Sciatic nerve (tissue), 2 donors: ENCODE measurements at regions not wholly inside any gene's neighbourhood (a gene's known extent, or its start where the extent isn't known, plus 50 kb on each side); places are given as distances from the start of the nearest gene placed in this dataset.
"Not testable (repeated sequence)": the region's sequence is repeated elsewhere in the genome, so short reads cannot be mapped to it uniquely, and the experiment has no call there.

Source experiments
- ATAC-seq: fragments of 200-7000 bp; cut with Tn5 transposase; one replicate; pipeline ENCODE4 v1.9.1; 2020; ENCODE audit warnings: mild to moderate bottlenecking, moderate library complexity
- DNase-seq: peaks from one replicate; pipeline ENCODE4 v3.0.0-alpha.2; 2020; ENCODE audit warnings: low spot score
- intact Hi-C: fragments of 100-400 bp; cut with DNase I; formaldehyde crosslinking; loops from one replicate; pipeline ENCODE4 v1.14.2; 2022
- donor health status: DM: no; HTN: no; CAD: no.
- donor health status: DM: no; HTN: no; CAD: no.

GRCh38 chr4:159764343-159764952 is 661.6 kb downstream of the RAPGEF2 start:
- intact Hi-C loops = no loop called here

DNA sequence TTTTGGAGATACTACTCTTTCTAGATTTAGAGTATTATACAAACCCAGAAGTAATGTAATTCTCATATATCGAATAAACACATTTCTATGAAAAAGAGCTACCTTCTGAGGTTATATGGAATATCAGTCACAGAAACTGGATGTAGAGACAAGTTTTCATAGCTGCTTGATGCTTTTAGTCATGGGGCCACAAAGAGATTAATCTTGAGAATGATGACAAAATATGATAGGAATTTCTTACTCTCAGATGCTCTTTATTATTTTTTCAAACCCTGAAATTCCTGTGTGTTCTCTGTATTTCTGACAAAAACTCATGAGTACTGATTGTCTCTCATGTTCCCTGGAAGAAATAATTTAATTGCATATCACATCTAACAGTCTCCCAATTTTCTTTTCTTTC is 662.5 kb downstream of the RAPGEF2 start:
- DNase-seq (no peak), ATAC-seq (no peak)
- intact Hi-C loops = no loop called here

More at GRCh38 chr4:159764343-159764952, 661.6 kb downstream of the RAPGEF2 start:
- DNase-seq (no peak), ATAC-seq (peak; percentile 73)

GRCh38 chr4:159766241-159766640 is 663.4 kb downstream of the RAPGEF2 start:
- ATAC-seq = no peak
- intact Hi-C loops = no loop called here
- no peak for DNase-seq

DNA sequence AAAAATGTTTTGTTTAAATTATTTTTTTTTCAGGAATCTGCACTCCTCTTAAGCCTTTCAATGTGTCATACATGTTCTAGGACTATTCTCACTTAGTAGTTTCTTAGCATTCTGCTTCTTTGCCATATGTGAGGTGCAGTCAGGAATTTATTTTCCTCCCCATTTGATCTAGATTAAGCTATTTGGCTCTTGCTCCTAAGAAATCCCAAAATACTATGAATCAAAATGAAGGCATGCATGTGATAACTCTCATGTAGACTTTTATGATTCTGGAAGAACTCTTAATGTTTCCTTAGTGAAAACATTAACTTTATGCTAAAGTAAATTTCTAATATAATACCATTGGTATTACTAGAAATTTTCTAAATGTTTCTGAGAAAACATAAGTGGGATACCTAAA is 664.5 kb downstream of the RAPGEF2 start:
- intact Hi-C loops = no loop called here
- no peak for DNase-seq

GRCh38 chr4:159768016-159768415 is 665.1 kb downstream of the RAPGEF2 start:
- DNase-seq = no peak
- intact Hi-C loops = no loop called here
- ATAC-seq = no peak

More for the DNA sequence above, 664.5 kb downstream of the RAPGEF2 start:
- no peak for ATAC-seq

- DNase-seq (no peak), ATAC-seq (no peak)
- intact Hi-C loops = no loop called here
Observed at GRCh38 chr4:159770401-159770800, 667.5 kb downstream of the RAPGEF2 start.

DNA sequence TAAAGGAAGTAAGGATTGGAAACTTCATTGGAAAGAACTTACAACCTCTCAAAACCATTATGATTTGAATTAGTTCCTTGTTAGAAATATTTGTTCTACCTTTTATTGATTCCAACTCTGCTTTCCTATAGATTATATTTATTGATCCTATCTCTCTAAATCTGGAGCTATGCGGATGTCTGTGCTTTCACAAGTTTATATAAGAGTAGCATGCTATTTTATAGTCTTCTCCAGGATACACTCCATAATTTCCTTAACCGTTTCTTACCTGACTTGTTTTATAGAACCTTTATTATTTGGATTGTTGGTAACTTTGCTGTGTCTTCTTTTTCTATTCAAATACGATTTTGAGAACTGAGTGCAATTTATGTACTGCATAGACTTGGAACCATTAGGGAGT is 668.1 kb downstream of the RAPGEF2 start:
- intact Hi-C loops = no loop called here
- no peak for DNase-seq
- ATAC-seq = no peak

- intact Hi-C loops = no loop called here
- no peak for ATAC-seq
- DNase-seq = no peak
Observed at GRCh38 chr4:159776961-159777360, 674.1 kb downstream of the RAPGEF2 start.

DNA sequence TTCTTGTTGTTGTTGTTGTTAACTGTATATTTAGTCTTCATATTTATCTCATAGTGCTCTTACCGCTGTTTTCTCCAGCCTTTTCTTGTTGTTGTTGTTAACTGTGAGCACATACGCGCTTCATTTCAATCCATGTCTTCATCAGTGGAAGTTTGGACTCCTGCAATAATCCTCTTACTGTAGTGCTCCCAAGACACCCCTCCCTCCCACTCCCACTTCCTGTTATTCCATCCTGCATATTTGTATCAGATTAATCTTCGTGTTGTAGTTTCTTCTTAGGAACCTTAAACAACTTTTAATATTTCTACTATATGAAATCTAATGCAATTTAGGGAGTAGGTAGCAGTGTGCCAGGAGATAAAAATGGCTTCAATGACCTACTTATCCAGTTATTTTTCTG is 674.8 kb downstream of the RAPGEF2 start:
- no peak for DNase-seq
- ATAC-seq = no peak
- intact Hi-C loops = no loop called here

- intact Hi-C loops = no loop called here
- ATAC-seq (no peak), DNase-seq (no peak)
Observed at GRCh38 chr4:159778298-159778697, 675.4 kb downstream of the RAPGEF2 start.

DNA sequence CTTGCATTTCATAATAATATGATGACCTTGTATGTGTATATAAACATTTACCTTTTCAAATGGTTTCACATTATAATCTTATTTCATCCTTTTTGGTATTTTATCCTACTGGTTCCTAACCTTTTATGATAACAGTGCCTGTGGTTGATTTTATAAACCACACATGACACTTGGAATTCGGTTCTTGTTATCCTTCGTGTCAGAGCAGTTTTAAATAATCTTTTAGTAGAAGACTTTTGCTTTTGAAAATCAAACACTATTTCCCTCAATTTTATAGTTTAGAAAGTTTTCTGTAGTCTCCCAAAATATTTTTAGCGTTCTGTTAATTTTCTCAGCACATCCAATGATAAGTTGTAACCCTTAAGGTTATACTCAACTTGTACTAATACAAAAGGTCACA is 676.8 kb downstream of the RAPGEF2 start:
- ATAC-seq (no peak), DNase-seq (no peak)
- intact Hi-C loops = no loop called here

DNA sequence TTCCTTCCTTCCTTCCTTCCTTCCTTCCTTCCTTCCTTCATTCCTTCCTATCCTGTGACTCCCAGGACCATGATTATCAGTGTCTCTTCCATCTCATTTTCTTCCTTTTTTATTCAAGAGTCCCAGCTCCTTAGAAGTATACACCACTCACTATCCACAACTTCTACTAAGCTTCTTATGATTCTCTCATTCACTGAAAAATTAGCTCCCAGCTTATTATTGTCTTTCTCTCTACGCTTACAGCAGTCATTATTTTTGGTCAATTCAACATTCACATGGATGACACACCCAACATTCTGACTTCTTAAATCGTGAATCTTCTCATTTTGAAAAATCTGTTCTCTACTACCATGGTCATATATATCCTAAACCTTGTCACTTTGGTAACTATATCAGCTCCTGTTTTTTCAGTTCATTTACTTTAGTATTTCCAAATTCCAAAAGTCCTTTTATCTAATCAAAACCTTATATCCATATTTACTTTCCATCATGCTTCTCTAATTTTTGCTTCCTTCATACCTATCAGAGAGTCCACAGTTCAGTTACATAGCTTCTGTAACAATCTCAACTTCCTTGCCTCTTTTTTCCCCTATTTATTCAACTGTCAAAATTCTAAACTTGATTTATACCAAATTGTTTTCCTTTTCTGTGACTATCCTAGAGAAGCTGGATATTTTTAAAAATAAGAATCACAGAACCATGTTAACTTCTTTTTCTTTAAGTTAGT is 677.5 kb downstream of the RAPGEF2 start:
- no peak for ATAC-seq
- intact Hi-C loops = no loop called here

GRCh38 chr4:159787901-159788300 is 685.0 kb downstream of the RAPGEF2 start:
- intact Hi-C loops = no loop called here
- ATAC-seq (no peak), DNase-seq (no peak)

More for the DNA sequence above, 677.5 kb downstream of the RAPGEF2 start:
- DNase-seq = no peak

DNA sequence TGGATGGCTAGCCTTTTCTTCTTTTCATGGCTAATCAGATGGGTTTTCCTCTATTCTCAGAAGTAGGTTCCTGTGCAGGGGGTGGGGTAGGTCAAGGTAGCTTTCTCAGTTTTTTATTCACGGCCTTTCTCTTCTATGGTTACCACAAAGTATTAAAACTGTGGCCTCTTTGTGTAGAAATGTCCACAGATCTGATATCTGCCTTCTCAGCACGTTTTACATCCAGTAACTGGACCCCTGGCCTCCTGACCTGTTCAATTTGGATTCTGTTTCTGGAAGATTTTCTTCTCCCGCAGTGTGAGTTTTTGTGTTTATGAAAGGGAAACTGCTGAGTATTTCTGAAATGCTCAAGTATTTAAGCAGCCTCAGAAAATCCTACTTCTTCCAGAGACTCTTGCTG is 688.5 kb downstream of the RAPGEF2 start:
- intact Hi-C loops = no loop called here
- DNase-seq (no peak), ATAC-seq (no peak)

DNA sequence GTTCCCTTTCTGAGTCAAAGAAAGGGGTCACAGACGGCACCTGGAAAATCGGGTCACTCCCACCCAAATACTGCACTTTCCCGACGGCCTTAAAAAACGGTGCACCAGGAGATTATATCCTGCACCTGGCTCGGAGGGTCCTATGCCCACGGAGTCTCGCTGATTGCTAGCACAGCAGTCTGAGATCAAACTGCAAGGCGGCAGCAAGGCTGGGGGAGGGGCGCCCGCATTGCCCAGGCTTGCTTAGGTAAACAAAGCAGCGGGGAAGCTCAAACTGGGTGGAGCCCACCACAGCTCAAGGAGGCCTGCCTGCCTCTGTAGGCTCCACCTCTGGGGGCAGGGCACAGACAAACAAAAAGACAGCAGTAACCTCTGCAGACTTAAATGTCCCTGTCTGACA is 701.7 kb downstream of the RAPGEF2 start:
- intact Hi-C loops, ATAC-seq, DNase-seq: not testable (repeated sequence)

DNA sequence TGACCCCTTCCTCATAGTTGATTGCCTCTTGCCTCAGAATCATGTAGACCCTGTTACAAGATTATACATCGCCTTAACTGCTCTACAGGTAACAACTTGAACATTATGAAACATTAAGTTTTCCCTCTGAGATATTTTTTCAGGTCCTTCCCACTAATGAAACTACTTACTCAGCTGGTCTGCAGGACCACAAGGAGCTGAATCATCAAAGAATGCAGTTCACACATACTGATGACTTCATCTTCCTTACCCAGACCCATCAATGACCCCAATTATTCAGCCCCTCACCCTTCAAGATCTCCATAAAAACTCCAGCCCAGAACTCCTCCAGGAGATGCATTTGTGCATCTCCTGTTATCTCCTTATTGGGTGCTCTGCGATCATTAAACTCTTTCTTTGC is 720.9 kb downstream of the RAPGEF2 start:
- intact Hi-C loops = no loop called here
- ATAC-seq = no peak
- no peak for DNase-seq

DNA sequence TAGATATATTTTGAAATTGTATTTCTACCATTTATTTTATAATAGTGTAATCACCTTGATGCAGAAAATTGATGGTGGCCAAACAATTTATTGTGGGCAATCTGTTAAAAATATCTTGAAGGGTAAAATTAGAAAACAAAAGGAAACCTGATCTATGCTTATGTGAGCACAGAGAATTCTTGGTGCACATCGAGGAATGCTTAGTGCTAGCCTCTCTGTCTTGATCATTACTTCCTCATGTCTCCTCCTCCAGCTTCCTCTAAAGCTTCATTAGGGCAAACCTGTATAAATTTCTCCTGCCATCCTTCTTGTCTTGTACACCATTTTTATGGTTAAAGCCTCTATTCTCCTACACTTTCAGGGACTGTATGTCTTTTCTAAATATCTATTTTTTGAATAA is 725.8 kb downstream of the RAPGEF2 start:
- intact Hi-C loops = no loop called here
- ATAC-seq (no peak), DNase-seq (no peak)

DNA sequence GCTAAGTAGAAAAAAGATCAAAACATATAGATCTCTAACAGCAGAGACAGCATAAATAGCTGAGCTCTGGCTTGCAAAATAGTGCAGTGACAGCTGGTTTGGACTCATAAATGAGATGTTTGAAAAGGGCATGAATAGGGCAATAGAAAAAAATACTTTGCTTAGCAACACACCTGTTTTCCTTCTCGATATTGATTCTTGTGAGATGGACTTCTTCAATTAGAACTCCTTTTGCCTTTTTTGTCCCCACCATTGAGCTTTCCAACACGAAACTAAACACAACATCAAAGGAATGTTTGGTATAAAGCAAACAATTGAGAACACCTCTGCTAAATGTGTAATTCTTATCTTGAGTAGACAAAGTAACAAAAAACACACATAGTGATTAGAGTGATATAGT is 726.3 kb downstream of the RAPGEF2 start:
- DNase-seq = no peak
- ATAC-seq = no peak
- intact Hi-C loops = no loop called here

- intact Hi-C loops = no loop called here
- peak; percentile 88 for ATAC-seq
- no peak for DNase-seq
Observed at GRCh38 chr4:159837071-159837470, 734.2 kb downstream of the RAPGEF2 start.

DNA sequence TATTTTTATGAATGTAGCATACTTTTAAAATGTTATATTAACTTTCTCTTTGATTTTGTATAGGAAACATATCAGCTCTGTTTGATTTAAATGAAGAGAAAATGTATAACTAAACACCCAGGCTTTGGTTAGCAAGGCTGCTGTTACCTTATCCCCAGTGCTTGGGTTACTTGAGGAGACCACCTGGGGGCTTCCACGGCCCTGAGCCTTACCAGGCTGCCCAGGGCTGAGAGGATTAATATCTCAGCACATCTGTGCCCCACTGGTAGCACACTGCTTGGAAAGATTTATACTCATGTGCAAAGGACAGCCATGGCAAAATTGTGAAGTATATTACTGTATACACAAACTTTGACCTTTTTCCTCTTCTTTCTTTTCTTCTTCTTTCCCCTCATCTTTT is 752.9 kb downstream of the RAPGEF2 start:
- ATAC-seq = no peak
- intact Hi-C loops = no loop called here
- no peak for DNase-seq

GRCh38 chr4:159856451-159856850 is 753.6 kb downstream of the RAPGEF2 start:
- no peak for ATAC-seq
- intact Hi-C loops = no loop called here

More at GRCh38 chr4:159856451-159856850, 753.6 kb downstream of the RAPGEF2 start:
- no peak for DNase-seq
